ENCODE measurements at regions not wholly inside any gene's neighbourhood (a gene's known extent, or its start where the extent isn't known, plus 50 kb on each side); places are given as distances from the start of the nearest gene placed in this dataset.

DNA sequence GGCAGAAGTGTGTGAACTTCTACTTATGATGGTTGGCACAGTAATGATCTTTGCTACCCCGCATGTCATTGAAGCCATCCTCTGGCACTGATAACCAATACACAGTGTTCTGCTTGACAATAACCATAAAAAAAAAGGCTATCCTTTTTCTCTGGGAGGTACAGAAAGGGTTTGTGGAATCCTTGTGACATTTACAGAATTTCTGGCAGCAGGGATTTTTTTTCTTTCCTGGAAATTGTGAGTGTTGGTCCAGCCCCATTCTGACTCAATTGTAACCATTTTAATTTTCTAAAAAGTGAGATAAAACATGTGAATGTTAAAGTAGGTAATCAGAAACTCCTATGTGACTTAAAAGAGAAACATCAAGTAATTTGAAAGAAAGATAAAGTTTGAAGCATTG, 943.8 kb downstream of the TMTC2 start:
- H3K4me1 Mint-ChIP-seq: no peaks in the 10 kb centered on the region
- H3K27me3 Mint-ChIP-seq (ENCODE audit: low read depth): no peaks in the 10 kb centered on the region
- H3K4me3 Mint-ChIP-seq: no peak overlapping the region
- H3K9me3 Mint-ChIP-seq: no peaks in the 10 kb centered on the region
- TF ChIP-seq, protein P1, sequence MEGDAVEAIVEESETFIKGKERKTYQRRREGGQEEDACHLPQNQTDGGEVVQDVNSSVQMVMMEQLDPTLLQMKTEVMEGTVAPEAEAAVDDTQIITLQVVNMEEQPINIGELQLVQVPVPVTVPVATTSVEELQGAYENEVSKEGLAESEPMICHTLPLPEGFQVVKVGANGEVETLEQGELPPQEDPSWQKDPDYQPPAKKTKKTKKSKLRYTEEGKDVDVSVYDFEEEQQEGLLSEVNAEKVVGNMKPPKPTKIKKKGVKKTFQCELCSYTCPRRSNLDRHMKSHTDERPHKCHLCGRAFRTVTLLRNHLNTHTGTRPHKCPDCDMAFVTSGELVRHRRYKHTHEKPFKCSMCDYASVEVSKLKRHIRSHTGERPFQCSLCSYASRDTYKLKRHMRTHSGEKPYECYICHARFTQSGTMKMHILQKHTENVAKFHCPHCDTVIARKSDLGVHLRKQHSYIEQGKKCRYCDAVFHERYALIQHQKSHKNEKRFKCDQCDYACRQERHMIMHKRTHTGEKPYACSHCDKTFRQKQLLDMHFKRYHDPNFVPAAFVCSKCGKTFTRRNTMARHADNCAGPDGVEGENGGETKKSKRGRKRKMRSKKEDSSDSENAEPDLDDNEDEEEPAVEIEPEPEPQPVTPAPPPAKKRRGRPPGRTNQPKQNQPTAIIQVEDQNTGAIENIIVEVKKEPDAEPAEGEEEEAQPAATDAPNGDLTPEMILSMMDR (IDR thresholded peaks at IDR 0.05; ENCODE audit: unreplicated experiment in 3 of 3): no peak
- H3K27ac Mint-ChIP-seq: no peak overlapping the region
- H3K36me3 Mint-ChIP-seq (ENCODE audit: low read depth): no peaks in the 10 kb centered on the region

DNA sequence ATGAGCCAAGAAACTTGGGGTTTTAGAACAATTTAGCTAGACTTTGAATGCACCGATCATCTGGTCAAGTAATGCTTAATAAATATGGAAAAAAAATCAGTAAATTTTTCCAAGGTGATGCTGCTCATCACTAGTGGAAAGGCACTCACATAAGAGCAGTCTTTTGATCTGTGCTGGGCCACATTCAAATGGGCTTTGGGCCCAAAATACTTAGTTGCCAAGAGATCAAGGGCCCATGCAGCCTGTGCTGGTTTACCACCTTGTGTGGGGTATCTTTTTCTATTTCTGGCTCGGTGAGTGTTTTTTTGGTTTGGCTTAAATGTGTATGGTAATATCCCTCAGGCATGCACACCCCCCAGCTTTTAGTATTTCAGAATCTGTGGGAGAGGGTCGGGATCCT, 943.2 kb downstream of the TMTC2 start:
- H3K27me3 Mint-ChIP-seq (ENCODE audit: low read depth): no peaks in the 10 kb centered on the region

DNA sequence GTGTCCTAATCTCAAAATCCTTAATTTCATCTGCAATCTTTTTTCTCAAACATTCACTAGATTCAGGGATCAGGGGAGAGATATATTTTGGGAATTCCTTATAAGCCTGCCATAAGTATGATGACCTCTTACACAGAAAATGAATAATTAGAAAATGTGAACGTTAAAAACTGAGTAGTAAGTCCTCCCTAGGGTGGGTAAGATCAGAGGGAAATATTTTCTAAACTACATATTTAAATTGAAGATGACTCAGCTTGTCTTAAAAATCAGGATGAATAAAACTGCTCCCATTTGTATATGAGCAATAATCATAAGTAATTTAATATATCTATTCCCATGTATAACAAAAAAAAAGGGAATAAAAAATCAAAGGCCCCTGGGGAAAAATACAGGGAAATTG, 935.5 kb downstream of the TMTC2 start:
- H3K27ac Mint-ChIP-seq: no peak overlapping the region
- H3K4me1 Mint-ChIP-seq: no peaks in the 10 kb centered on the region
- no peak overlapping the region for H3K4me3 Mint-ChIP-seq
- H3K9me3 Mint-ChIP-seq: peaks cover 3% of the 10 kb centered on the region
- H3K36me3 Mint-ChIP-seq (ENCODE audit: low read depth): no peaks in the 10 kb centered on the region
- TF ChIP-seq, protein P1 (IDR thresholded peaks at IDR 0.05; ENCODE audit: unreplicated experiment in 3 of 3): no peak
- H3K27me3 Mint-ChIP-seq (ENCODE audit: low read depth): no peaks in the 10 kb centered on the region

More for the DNA sequence above, 943.2 kb downstream of the TMTC2 start:
- no peak overlapping the region for H3K27ac Mint-ChIP-seq
- no peak overlapping the region for H3K4me3 Mint-ChIP-seq
- H3K36me3 Mint-ChIP-seq (ENCODE audit: low read depth): no peaks in the 10 kb centered on the region
- H3K4me1 Mint-ChIP-seq: no peaks in the 10 kb centered on the region
- TF ChIP-seq, protein P1 (IDR thresholded peaks at IDR 0.05; ENCODE audit: unreplicated experiment in 3 of 3): no peak
- H3K9me3 Mint-ChIP-seq: no peaks in the 10 kb centered on the region

DNA sequence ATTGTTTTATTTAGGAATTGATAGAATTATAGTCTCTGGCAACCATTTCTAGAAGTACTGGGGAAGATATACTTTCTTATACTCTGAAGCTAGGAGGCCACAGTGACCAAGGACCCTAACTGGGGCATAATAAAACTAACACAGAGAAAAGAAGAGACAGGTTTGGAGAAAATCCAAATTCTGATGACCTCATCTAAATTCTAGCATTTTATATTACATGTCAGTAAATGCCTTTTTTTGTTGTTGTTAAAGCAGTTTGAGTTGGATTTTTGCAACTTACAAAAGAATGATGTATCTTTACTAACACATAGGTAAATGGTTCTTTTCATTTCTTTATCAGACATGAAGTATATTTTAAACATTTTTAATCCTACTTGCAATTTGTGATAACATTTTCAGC, 933.3 kb downstream of the TMTC2 start:
- peaks cover 8% of the 10 kb centered on the region for H3K9me3 Mint-ChIP-seq
- no peaks in the 10 kb centered on the region for H3K27me3 Mint-ChIP-seq (ENCODE audit: low read depth)
- H3K27ac Mint-ChIP-seq: no peak overlapping the region
- no peak overlapping the region for H3K4me3 Mint-ChIP-seq
- no peaks in the 10 kb centered on the region for H3K4me1 Mint-ChIP-seq
- H3K36me3 Mint-ChIP-seq (ENCODE audit: low read depth): no peaks in the 10 kb centered on the region
- TF ChIP-seq, protein P1 (IDR thresholded peaks at IDR 0.05; ENCODE audit: unreplicated experiment in 3 of 3): no peak

DNA sequence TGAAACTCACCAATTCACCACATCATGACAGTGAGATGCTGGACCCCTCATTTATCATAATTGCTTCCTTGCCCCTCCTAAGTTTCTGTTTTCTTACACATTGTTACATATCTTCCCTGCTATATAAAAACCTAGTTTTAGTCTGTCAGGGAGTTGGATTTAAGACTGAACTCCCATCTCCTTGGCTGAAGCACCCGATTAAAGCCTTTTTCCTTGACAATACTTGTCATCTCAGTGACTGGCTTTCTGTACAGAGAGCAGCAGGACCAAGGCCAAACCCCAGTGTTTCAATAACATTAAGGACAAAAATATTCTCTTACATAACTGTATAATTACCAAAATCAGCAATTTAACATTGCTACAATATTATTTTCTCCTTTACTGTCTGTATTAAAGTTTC, 928.4 kb downstream of the TMTC2 start:
- Mint-ChIP-seq H3K4me3 (no peak overlapping the region), H3K9me3 (peaks cover 18% of the 10 kb centered on the region), H3K27ac (no peak overlapping the region), H3K36me3 (ENCODE audit: low read depth) (no peaks in the 10 kb centered on the region), H3K27me3 (ENCODE audit: low read depth) (no peaks in the 10 kb centered on the region), H3K4me1 (peaks cover 11% of the 10 kb centered on the region)
- TF ChIP-seq, protein P1 (IDR thresholded peaks at IDR 0.05; ENCODE audit: unreplicated experiment in 3 of 3): no peak

DNA sequence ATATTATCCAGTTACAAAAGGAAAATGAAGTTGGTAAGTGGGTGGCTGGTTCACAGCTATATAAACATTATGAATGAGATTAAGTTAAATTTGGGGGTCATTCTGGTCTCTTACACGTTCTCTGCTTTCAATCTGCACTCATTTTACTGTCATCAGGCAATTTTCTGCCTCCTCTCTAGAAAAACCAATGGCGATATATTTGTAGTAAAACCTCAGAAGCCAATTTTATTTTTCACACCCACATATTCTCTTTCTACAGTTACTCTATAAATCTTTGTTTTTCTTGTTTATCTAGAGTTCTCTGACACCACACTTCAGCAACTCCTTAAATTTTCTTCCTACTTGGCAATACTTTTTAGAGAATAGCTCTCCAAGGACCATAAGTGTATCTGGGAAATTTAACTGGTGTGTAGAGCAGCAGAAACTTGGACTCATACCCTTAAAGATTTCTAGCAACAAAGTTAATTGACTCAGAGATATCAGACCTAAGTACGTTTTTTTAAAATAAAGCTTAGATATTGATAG, 926.9 kb downstream of the TMTC2 start:
- TF ChIP-seq, protein P1 (IDR thresholded peaks at IDR 0.05; ENCODE audit: unreplicated experiment in 3 of 3): no peak

More for the DNA sequence above, 926.9 kb downstream of the TMTC2 start:
- Mint-ChIP-seq H3K27me3 (ENCODE audit: low read depth) (no peaks in the 10 kb centered on the region), H3K4me3 (no peak overlapping the region), H3K36me3 (ENCODE audit: low read depth) (no peaks in the 10 kb centered on the region), H3K27ac (peak overlapping the region; percentile 13 to 37 (median 31)), H3K9me3 (peaks cover 27% of the 10 kb centered on the region), H3K4me1 (peaks cover 11% of the 10 kb centered on the region)
